ENCODE measurements at regions not wholly inside any gene's neighbourhood (a gene's known extent, or its start where the extent isn't known, plus 50 kb on each side); places are given as distances from the start of the nearest gene placed in this dataset.

- no peak for DNase-seq (ENCODE audit: low read depth in 1 of 2, low spot score in 1 of 2)
- TF ChIP-seq JUND (IDR thresholded peaks at IDR 0.05; ENCODE audit: low read depth) = no peak
- in situ Hi-C loops (cut with HindIII; ENCODE audit: low pct_unique_long_range_greater_than_20kb, low sequenced_read_pairs) = no loop called here
These were observed 145.8 kb upstream of the AGA start for GRCh38 chr4:177587989-177588388.

- DNase-seq (ENCODE audit: low read depth in 1 of 2, low spot score in 1 of 2) = no peak
- TF ChIP-seq JUND (IDR thresholded peaks at IDR 0.05; ENCODE audit: low read depth) = no peak
- in situ Hi-C loops (cut with HindIII; ENCODE audit: low pct_unique_long_range_greater_than_20kb, low sequenced_read_pairs) = no loop called here
These were observed 153.1 kb upstream of the AGA start for GRCh38 chr4:177595386-177595785.

GRCh38 chr4:177596035-177596434 is 153.8 kb upstream of the AGA start:
- in situ Hi-C loops (cut with HindIII; ENCODE audit: low pct_unique_long_range_greater_than_20kb, low sequenced_read_pairs) = no loop called here
- no peak for DNase-seq (ENCODE audit: low read depth in 1 of 2, low spot score in 1 of 2)
- no peak for TF ChIP-seq JUND (IDR thresholded peaks at IDR 0.05; ENCODE audit: low read depth)

GRCh38 chr4:177596991-177597390 is 154.8 kb upstream of the AGA start:
- in situ Hi-C loops (cut with HindIII; ENCODE audit: low pct_unique_long_range_greater_than_20kb, low sequenced_read_pairs) = no loop called here
- no peak for TF ChIP-seq JUND (IDR thresholded peaks at IDR 0.05; ENCODE audit: low read depth)
- DNase-seq (ENCODE audit: low read depth in 1 of 2, low spot score in 1 of 2) = no peak

- no peak for DNase-seq (ENCODE audit: low read depth in 1 of 2, low spot score in 1 of 2)
- in situ Hi-C loops (cut with HindIII; ENCODE audit: low pct_unique_long_range_greater_than_20kb, low sequenced_read_pairs) = no loop called here
These were observed 163.0 kb upstream of the AGA start for GRCh38 chr4:177605252-177605651.

GRCh38 chr4:177607111-177607573 is 164.9 kb upstream of the AGA start:
- DNase-seq (ENCODE audit: low read depth in 1 of 2, low spot score in 1 of 2) = no peak
- no peak for TF ChIP-seq JUND (IDR thresholded peaks at IDR 0.05; ENCODE audit: low read depth)
- in situ Hi-C loops (cut with HindIII; ENCODE audit: low pct_unique_long_range_greater_than_20kb, low sequenced_read_pairs) = no loop called here

More at GRCh38 chr4:177605252-177605651, 163.0 kb upstream of the AGA start:
- TF ChIP-seq JUND (IDR thresholded peaks at IDR 0.05; ENCODE audit: low read depth) = no peak

- TF ChIP-seq JUND (IDR thresholded peaks at IDR 0.05; ENCODE audit: low read depth) = no peak
These were observed 169.9 kb upstream of the AGA start for GRCh38 chr4:177611974-177612664.

GRCh38 chr4:177612684-177613083 is 170.4 kb upstream of the AGA start:
- no peak for TF ChIP-seq JUND (IDR thresholded peaks at IDR 0.05; ENCODE audit: low read depth)
- in situ Hi-C loops (cut with HindIII; ENCODE audit: low pct_unique_long_range_greater_than_20kb, low sequenced_read_pairs) = no loop called here
- DNase-seq (ENCODE audit: low read depth in 1 of 2, low spot score in 1 of 2) = no peak

More at GRCh38 chr4:177611974-177612664, 169.9 kb upstream of the AGA start:
- DNase-seq (ENCODE audit: low read depth in 1 of 2, low spot score in 1 of 2) = no peak
- in situ Hi-C loops (cut with HindIII; ENCODE audit: low pct_unique_long_range_greater_than_20kb, low sequenced_read_pairs) = no loop called here

GRCh38 chr4:177632481-177632880 is 190.2 kb upstream of the AGA start:
- no peak for DNase-seq (ENCODE audit: low read depth in 1 of 2, low spot score in 1 of 2)
- in situ Hi-C loops (cut with HindIII; ENCODE audit: low pct_unique_long_range_greater_than_20kb, low sequenced_read_pairs) = no loop called here
- no peak for TF ChIP-seq JUND (IDR thresholded peaks at IDR 0.05; ENCODE audit: low read depth)

- no peak for TF ChIP-seq JUND (IDR thresholded peaks at IDR 0.05; ENCODE audit: low read depth)
- in situ Hi-C loops (cut with HindIII; ENCODE audit: low pct_unique_long_range_greater_than_20kb, low sequenced_read_pairs) = no loop called here
- no peak for DNase-seq (ENCODE audit: low read depth in 1 of 2, low spot score in 1 of 2)
These were observed 196.6 kb upstream of the AGA start for GRCh38 chr4:177638871-177639270.

GRCh38 chr4:177640864-177641263 is 198.6 kb upstream of the AGA start:
- in situ Hi-C loops (cut with HindIII; ENCODE audit: low pct_unique_long_range_greater_than_20kb, low sequenced_read_pairs) = no loop called here
- TF ChIP-seq JUND (IDR thresholded peaks at IDR 0.05; ENCODE audit: low read depth) = no peak
- no peak for DNase-seq (ENCODE audit: low read depth in 1 of 2, low spot score in 1 of 2)

GRCh38 chr4:177660223-177660622 is 218.0 kb upstream of the AGA start:
- no peak for DNase-seq (ENCODE audit: low read depth in 1 of 2, low spot score in 1 of 2)

GRCh38 chr4:177667687-177668086 is 225.4 kb upstream of the AGA start:
- TF ChIP-seq JUND (IDR thresholded peaks at IDR 0.05; ENCODE audit: low read depth) = no peak
- in situ Hi-C loops (cut with HindIII; ENCODE audit: low pct_unique_long_range_greater_than_20kb, low sequenced_read_pairs) = no loop called here
- DNase-seq (ENCODE audit: low read depth in 1 of 2, low spot score in 1 of 2) = peak in 1 of 2 experiments; percentile 47

More at GRCh38 chr4:177660223-177660622, 218.0 kb upstream of the AGA start:
- in situ Hi-C loops (cut with HindIII; ENCODE audit: low pct_unique_long_range_greater_than_20kb, low sequenced_read_pairs) = no loop called here
- no peak for TF ChIP-seq JUND (IDR thresholded peaks at IDR 0.05; ENCODE audit: low read depth)

- TF ChIP-seq JUND (IDR thresholded peaks at IDR 0.05; ENCODE audit: low read depth) = no peak
- no peak for DNase-seq (ENCODE audit: low read depth in 1 of 2, low spot score in 1 of 2)
- in situ Hi-C loops (cut with HindIII; ENCODE audit: low pct_unique_long_range_greater_than_20kb, low sequenced_read_pairs) = no loop called here
These were observed 229.2 kb upstream of the AGA start for GRCh38 chr4:177671387-177671786.
